ENCODE measurements at regions not wholly inside any gene's neighbourhood (a gene's known extent, or its start where the extent isn't known, plus 50 kb on each side); places are given as distances from the start of the nearest gene placed in this dataset.

GRCh38 chr11:122234257-122234656 is 118.2 kb upstream of the BLID start:
- TF ChIP-seq ZFP3 (CRISPR knock-in tag; IDR thresholded peaks at IDR 0.05) (no peak), ISL1 (CRISPR knock-in tag; IDR thresholded peaks at IDR 0.05) (no peak), SNAI2 (CRISPR knock-in tag; IDR thresholded peaks at IDR 0.05) (no peak), PATZ1 (CRISPR knock-in tag; IDR thresholded peaks at IDR 0.05; ENCODE audit: borderline replicate concordance) (no peak)

Data from SK-N-SH treated with all-trans-retinoic acid at 6 μM for 48 hours (cell line).